ENCODE measurements at regions not wholly inside any gene's neighbourhood (a gene's known extent, or its start where the extent isn't known, plus 50 kb on each side); places are given as distances from the start of the nearest gene placed in this dataset.

GRCh38 chr2:105181282-105181681 is 60.3 kb upstream of the GPR45 start:
- no peak for TF ChIP-seq CTCF (IDR thresholded peaks at IDR 0.05)
- TF ChIP-seq POLR2A (IDR thresholded peaks at IDR 0.05): no peak

All from prostate gland (tissue), 2 donors.